GM10266 (cell line): ENCODE measurements at regions not wholly inside any gene's neighbourhood (a gene's known extent, or its start where the extent isn't known, plus 50 kb on each side); places are given as distances from the start of the nearest gene placed in this dataset.

Experiments used
- DNase-seq: peaks from one replicate; pipeline ENCODE4 v3.0.0; 2012; ENCODE audit errors: extremely low spot score
- TF ChIP-seq, protein P1 (sequence below): IDR thresholded peaks from 2 replicates; pipeline ENCODE4 v1.5.1; 2012; ENCODE audit warnings: mild to moderate bottlenecking, low read depth; ENCODE audit not compliant: control insufficient read depth, insufficient read depth; ENCODE audit errors: missing control alignments

DNA sequence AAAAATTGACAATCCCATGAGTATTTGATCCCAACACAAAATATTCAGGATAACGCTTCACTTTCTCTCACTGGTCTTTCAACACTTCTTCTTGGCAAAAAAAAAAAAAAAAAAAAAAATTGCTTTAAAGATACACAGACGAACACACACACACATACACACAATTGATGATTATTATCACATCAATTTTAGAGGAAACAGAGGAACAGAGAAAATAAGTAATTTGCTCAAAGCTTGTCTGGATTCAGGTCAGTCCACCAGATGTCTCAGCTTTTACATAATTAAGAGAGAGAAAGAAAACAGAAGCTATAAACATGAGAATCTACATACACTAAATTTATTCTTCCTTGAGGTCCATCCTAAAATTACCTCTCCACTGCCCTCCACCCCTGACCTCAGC is 183.4 kb downstream of the MZT1 start:
- TF ChIP-seq, protein P1, sequence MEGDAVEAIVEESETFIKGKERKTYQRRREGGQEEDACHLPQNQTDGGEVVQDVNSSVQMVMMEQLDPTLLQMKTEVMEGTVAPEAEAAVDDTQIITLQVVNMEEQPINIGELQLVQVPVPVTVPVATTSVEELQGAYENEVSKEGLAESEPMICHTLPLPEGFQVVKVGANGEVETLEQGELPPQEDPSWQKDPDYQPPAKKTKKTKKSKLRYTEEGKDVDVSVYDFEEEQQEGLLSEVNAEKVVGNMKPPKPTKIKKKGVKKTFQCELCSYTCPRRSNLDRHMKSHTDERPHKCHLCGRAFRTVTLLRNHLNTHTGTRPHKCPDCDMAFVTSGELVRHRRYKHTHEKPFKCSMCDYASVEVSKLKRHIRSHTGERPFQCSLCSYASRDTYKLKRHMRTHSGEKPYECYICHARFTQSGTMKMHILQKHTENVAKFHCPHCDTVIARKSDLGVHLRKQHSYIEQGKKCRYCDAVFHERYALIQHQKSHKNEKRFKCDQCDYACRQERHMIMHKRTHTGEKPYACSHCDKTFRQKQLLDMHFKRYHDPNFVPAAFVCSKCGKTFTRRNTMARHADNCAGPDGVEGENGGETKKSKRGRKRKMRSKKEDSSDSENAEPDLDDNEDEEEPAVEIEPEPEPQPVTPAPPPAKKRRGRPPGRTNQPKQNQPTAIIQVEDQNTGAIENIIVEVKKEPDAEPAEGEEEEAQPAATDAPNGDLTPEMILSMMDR: no peak
- DNase-seq: no peak

DNA sequence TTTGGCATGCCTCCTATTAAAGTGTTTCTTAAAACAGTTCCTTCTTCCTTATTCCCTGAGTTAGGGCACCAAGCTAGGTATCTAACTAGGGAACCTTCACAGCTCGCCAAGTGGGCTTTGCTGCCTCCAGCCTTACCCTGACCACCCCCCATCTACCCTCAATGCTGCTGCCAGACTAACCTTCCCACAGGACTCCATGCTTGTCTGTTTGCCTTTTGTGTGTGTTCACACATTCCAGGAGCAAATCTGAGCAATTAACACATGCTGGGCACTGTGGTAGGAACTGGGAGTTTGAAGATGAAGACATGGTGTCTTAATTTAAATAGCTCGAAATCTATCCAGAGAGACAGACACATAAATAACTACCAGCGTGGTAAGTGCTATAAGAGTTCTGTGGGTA is 185.2 kb downstream of the MZT1 start:
- TF ChIP-seq, protein P1: no peak
- no peak for DNase-seq

DNA sequence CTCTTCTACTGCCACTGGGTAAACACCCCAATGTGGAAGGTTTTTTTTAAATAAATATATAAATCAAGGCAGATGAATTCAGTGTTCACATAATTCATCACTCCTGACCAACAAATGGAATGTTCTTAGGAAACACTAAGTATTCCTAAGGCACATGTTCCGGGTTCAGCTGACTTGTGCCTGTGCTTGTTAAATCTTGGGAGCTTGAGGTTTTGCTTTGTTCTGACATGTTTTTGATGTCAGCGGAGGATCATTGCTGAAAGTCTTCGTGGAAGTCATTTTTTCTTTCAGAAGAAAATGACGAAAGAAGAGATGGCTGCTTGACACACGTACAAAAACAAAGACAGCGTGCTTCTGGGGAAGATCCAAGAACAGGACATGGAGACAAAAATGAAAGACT is 185.8 kb downstream of the MZT1 start:
- DNase-seq: no peak
- TF ChIP-seq, protein P1: no peak

DNA sequence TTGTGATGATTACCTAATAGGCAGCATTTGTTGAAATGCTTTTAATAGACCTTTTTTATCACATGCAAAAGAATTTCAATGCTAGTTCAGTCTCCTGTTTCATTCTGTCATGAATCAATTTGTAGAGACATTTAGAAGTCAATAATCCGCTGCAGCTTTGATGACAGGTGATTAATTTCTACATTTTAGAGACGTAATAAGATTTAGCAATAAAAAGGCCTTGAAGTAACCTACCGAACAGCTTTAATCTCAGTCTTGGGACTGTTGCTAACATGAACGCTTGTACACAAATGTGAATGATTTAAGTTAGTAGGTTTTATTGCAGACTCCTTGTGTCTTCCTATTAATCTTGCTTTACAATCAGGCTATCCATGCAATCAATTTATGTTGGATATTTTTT is 186.5 kb downstream of the MZT1 start:
- no peak for DNase-seq

DNA sequence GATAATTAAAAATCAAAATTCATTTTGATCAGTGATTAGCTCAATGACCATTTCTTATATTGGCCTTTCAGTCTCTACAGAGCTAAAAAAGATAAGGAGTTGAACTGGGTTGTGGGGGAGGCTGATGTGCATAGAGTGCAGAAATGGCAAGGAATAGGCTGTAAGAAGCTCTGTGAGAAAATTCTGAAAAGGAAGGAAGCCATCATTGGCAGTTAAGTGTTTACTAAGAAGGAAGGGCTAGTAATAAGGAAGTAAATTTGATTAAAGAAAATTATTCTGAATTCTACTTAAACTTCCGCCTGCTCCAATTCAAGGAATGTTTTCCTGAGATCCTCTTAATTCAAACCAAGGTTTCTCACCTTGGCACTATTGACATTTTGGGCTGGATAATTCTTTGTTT is 187.5 kb downstream of the MZT1 start:
- DNase-seq: no peak

More for the DNA sequence above, 186.5 kb downstream of the MZT1 start:
- TF ChIP-seq, protein P1: no peak

DNA sequence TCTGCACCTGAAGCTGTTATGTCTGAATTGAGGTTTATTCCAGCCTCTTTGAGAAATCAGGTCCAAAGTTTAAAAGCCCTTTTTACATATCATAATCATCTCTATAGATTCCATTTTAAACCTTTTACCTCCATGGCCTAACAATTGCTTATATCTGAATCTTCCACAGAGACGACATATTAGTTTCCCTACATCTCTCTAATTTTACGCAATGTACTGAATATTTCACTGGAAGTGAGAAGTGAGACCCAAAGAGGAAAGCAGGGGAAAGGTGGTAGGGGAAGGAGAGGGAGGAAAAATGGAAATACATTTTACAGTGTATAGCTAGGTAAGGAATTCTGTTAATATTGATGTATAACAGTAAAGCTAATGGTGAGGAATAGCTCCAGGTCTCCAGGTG is 189.6 kb downstream of the MZT1 start:
- TF ChIP-seq, protein P1: no peak
- no peak for DNase-seq

More for the DNA sequence above, 187.5 kb downstream of the MZT1 start:
- TF ChIP-seq, protein P1: no peak

DNA sequence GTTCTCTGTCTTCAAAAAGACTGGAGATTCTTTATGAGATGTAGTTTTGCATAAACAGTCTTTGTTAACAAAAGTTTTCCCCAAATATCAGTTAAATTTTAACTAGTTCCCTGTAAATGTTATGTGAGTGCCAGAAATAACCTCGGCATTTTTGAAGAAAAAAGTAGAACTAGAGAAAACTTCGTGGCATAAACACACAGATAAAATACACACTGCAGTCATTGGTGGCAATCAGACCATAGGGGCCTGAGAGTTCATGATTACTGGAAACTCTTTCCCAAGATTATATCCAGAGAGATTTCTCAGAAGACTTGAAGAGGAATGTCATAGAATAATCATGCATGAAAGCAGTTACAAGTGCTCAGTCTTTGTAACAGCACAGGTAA is 190.0 kb downstream of the MZT1 start:
- TF ChIP-seq, protein P1: no peak
- DNase-seq: no peak
